PFSK-1 (cell line): ENCODE measurements at regions not wholly inside any gene's neighbourhood (a gene's known extent, or its start where the extent isn't known, plus 50 kb on each side); places are given as distances from the start of the nearest gene placed in this dataset.

Experiments
- FOXP2 ChIP-seq: optimal IDR thresholded peaks from 2 replicates; pipeline ENCODE3; 2011; ENCODE audit warnings: borderline replicate concordance, control low read depth, inconsistent platforms; ENCODE audit not compliant: insufficient read depth; ENCODE audit errors: extremely low read length, extremely low read depth
- POLR2AphosphoS5 ChIP-seq: IDR thresholded peaks from 2 replicates; pipeline ENCODE4 v1.6.1; 2012; ENCODE audit warnings: low read depth, mild to moderate bottlenecking, control low read depth, low read length, moderate library complexity
- REST ChIP-seq, 2 experiments: IDR thresholded peaks; 2 replicates each; pipeline versions ENCODE4 v1.6.1 to v1.8.0; 2011 to 2012; ENCODE audit warnings: low read depth in 2 of 2, low read length in 2 of 2, control low read depth in 1 of 2, inconsistent platforms in 1 of 2, mild to moderate bottlenecking in 1 of 2, moderate library complexity in 1 of 2; ENCODE audit not compliant: insufficient read depth in 1 of 2
- SIN3A ChIP-seq: IDR thresholded peaks from 2 replicates; pipeline ENCODE4 v1.6.1; 2012; ENCODE audit warnings: mild to moderate bottlenecking, low read length, moderate library complexity, borderline replicate concordance; ENCODE audit not compliant: insufficient read depth
- TAF1 ChIP-seq: IDR thresholded peaks from 2 replicates; pipeline ENCODE4 v1.6.1; 2012; ENCODE audit warnings: low read length, control low read depth, borderline replicate concordance; ENCODE audit not compliant: insufficient read depth

- TF ChIP-seq SIN3A = no peak
- TF ChIP-seq TAF1 = no peak
- TF ChIP-seq FOXP2 = no peak
- no peak for TF ChIP-seq POLR2AphosphoS5
- TF ChIP-seq REST (IDR thresholded peaks at IDR 0.05; ENCODE audit: insufficient read depth in 1 of 2, low read depth in 2 of 2, low read length in 2 of 2) = no peak
Measured at GRCh38 chr1:190578017-190578416, 100.4 kb upstream of the BRINP3 start.

- TF ChIP-seq REST (IDR thresholded peaks at IDR 0.05; ENCODE audit: insufficient read depth in 1 of 2, low read depth in 2 of 2, low read length in 2 of 2) (no peak), SIN3A (no peak), TAF1 (no peak), FOXP2 (no peak), POLR2AphosphoS5 (no peak)
Measured at GRCh38 chr1:190578526-190578925, 100.9 kb upstream of the BRINP3 start.

GRCh38 chr1:190579552-190580193 lies 102.0 kb upstream of the BRINP3 start:
- TF ChIP-seq TAF1 = no peak
- no peak for TF ChIP-seq REST (IDR thresholded peaks at IDR 0.05; ENCODE audit: insufficient read depth in 1 of 2, low read depth in 2 of 2, low read length in 2 of 2)
- no peak for TF ChIP-seq FOXP2
- TF ChIP-seq SIN3A = no peak
- TF ChIP-seq POLR2AphosphoS5 = no peak

- no peak for TF ChIP-seq FOXP2
- TF ChIP-seq REST (IDR thresholded peaks at IDR 0.05; ENCODE audit: insufficient read depth in 1 of 2, low read depth in 2 of 2, low read length in 2 of 2) = no peak
- no peak for TF ChIP-seq SIN3A
- no peak for TF ChIP-seq POLR2AphosphoS5
- no peak for TF ChIP-seq TAF1
Measured at GRCh38 chr1:190583862-190584261, 106.2 kb upstream of the BRINP3 start.
